SK-N-SH (cell line): ENCODE measurements at regions not wholly inside any gene's neighbourhood (a gene's known extent, or its start where the extent isn't known, plus 50 kb on each side); places are given as distances from the start of the nearest gene placed in this dataset.
"Not testable (repeated sequence)": the region's sequence is repeated elsewhere in the genome, so short reads cannot be mapped to it uniquely, and the experiment has no call there.

Experiments
- CTCF ChIA-PET: fragments of 300-600, 350-600 bp; formaldehyde crosslinking; extraction: SDS; loops from one replicate; lab custom pipeline; 2021; lab: Yijun Ruan, JAX
- POLR2A ChIA-PET: fragments of 350-600 bp; sonication (Branson Sonifier 250); formaldehyde crosslinking; extraction: SDS; loops from one replicate; lab custom pipeline; 2020; ENCODE audit warnings: antibody characterized with exemption, inconsistent platforms; lab: Yijun Ruan, JAX
- DNase-seq: peaks from one replicate; pipeline ENCODE4 v3.0.0; 2012
- H2AFZ ChIP-seq: fragments of 200-600 bp; sonication (generic); 2 replicates; pipeline ENCODE4 v1.8.1; 2016; ENCODE audit warnings: antibody characterized with exemption, mild to moderate bottlenecking, low read depth
- H3F3A ChIP-seq: fragments of 200-600 bp; sonication (generic); replicated peaks from 2 replicates; pipeline ENCODE3; 2016; ENCODE audit warnings: antibody characterized with exemption, mild to moderate bottlenecking; ENCODE audit not compliant: insufficient read depth
- H3K27ac ChIP-seq, 2 experiments: fragments of 200-500 bp in 1 of 2; fragments of 200-600 bp in 1 of 2; sonication (Bioruptor generic) in 1 of 2; sonication (generic), shearing (Covaris generic) in 1 of 2; 2 replicates each; pipeline versions ENCODE4 v1.5.1 to v1.6.1; 2014 to 2016; ENCODE audit warnings: low read depth in 2 of 2, inconsistent platforms in 1 of 2, low read length in 1 of 2, mild to moderate bottlenecking in 1 of 2, mixed read lengths in 1 of 2
- H3K27me3 ChIP-seq: fragments of 200-600 bp; sonication (generic), shearing (Covaris generic); 2 replicates; pipeline ENCODE4 v1.6.1; 2016; ENCODE audit warnings: mixed run types; ENCODE audit not compliant: insufficient read depth
- H3K36me3 ChIP-seq, 2 experiments: fragments of 200-500 bp in 1 of 2; fragments of 200-600 bp in 1 of 2; sonication (Bioruptor generic) in 1 of 2; sonication (generic) in 1 of 2; replicated peaks in 1 of 2; 2 replicates each; pipeline versions ENCODE3 to v1.5.1; 2014 to 2016; ENCODE audit warnings: low read length in 1 of 2, mild to moderate bottlenecking in 1 of 2; ENCODE audit not compliant: insufficient read depth in 2 of 2, control insufficient read depth in 1 of 2
- H3K4me1 ChIP-seq, 2 experiments: fragments of 200-500 bp in 1 of 2; fragments of 200-600 bp in 1 of 2; sonication (Bioruptor generic) in 1 of 2; sonication (generic), shearing (Covaris generic) in 1 of 2; 2 replicates each; pipeline versions ENCODE4 v1.5.1 to v1.6.1; 2014 to 2016; ENCODE audit warnings: low read depth in 1 of 2, low read length in 1 of 2, mixed run types in 1 of 2; ENCODE audit not compliant: insufficient read depth in 2 of 2, control insufficient read depth in 1 of 2
- H3K4me2 ChIP-seq: fragments of 200-600 bp; sonication (generic), shearing (Covaris generic); 2 replicates; pipeline ENCODE4 v1.6.1; 2017; ENCODE audit warnings: mixed run types
- H3K4me3 ChIP-seq, 2 experiments: fragments of 200-500 bp in 1 of 2; fragments of 200-600 bp in 1 of 2; sonication (Bioruptor generic) in 1 of 2; sonication (generic), shearing (Covaris generic) in 1 of 2; 2 replicates each; pipeline versions ENCODE4 v1.5.1 to v1.8.1; 2014 to 2016; ENCODE audit warnings: low read depth in 2 of 2, inconsistent platforms in 1 of 2, low read length in 1 of 2, mild to moderate bottlenecking in 1 of 2, mixed read lengths in 1 of 2, moderate library complexity in 1 of 2
- H3K79me2 ChIP-seq: fragments of 200-600 bp; sonication (generic); 2 replicates; pipeline ENCODE4 v1.8.1; 2017; ENCODE audit warnings: mild to moderate bottlenecking; ENCODE audit not compliant: insufficient read depth
- H3K9ac ChIP-seq: fragments of 200-600 bp; sonication (generic); 2 replicates; pipeline ENCODE4 v1.6.1; 2017; ENCODE audit warnings: mixed run types
- H3K9me2 ChIP-seq: fragments of 200-600 bp; sonication (generic); 2 replicates; pipeline ENCODE4 v1.6.1; 2017; ENCODE audit warnings: mixed run types
- H3K9me3 ChIP-seq: fragments of 200-600 bp; sonication (generic); 2 replicates; pipeline ENCODE4 v1.6.1; 2017; ENCODE audit warnings: mixed run types, mild to moderate bottlenecking, moderate library complexity
- H4K20me1 ChIP-seq: fragments of 200-600 bp; sonication (generic); 2 replicates; pipeline ENCODE4 v1.6.1; 2017; ENCODE audit warnings: mild to moderate bottlenecking, mixed run types; ENCODE audit not compliant: insufficient read depth
- ELF1 ChIP-seq: IDR thresholded peaks from 2 replicates; pipeline ENCODE4 v1.4.0; 2012
- EP300 ChIP-seq, 2 experiments: IDR thresholded peaks; 2 replicates each; pipeline versions ENCODE4 v1.4.0 to v1.6.1; 2012; ENCODE audit warnings: borderline replicate concordance in 1 of 2, low read depth in 1 of 2, low read length in 1 of 2
- GABPA ChIP-seq: IDR thresholded peaks from 2 replicates; pipeline ENCODE4 v1.4.0; 2012; ENCODE audit warnings: low read depth, mild to moderate bottlenecking
- GATA2 ChIP-seq: sonication (generic); formaldehyde crosslinking; IDR thresholded peaks from 2 replicates; pipeline ENCODE4 v1.5.0; 2020; ENCODE audit warnings: mild to moderate bottlenecking, missing genetic modification reagents
- IRF3 ChIP-seq: fragments of 150-350 bp; IDR thresholded peaks from 2 replicates; pipeline ENCODE4 v1.6.1; 2016; ENCODE audit warnings: mild to moderate bottlenecking, low read depth, low read length
- MXI1 ChIP-seq: IDR thresholded peaks from 2 replicates; pipeline ENCODE4 v1.6.1; 2012; ENCODE audit warnings: mild to moderate bottlenecking, low read depth, low read length, improper control_type of control experiment
- PBX3 ChIP-seq: IDR thresholded peaks from 2 replicates; pipeline ENCODE4; 2012
- REST ChIP-seq: IDR thresholded peaks from 2 replicates; pipeline ENCODE4 v1.6.1; 2012; ENCODE audit warnings: mild to moderate bottlenecking, low read depth, low read length, moderate library complexity
- RXRA ChIP-seq: IDR thresholded peaks from 2 replicates; pipeline ENCODE4 v1.4.0; 2012; ENCODE audit warnings: low read depth, mild to moderate bottlenecking, borderline replicate concordance
- TAF1 ChIP-seq: IDR thresholded peaks from 2 replicates; pipeline ENCODE4 v1.6.1; 2012; ENCODE audit warnings: low read depth, mild to moderate bottlenecking, low read length, moderate library complexity, borderline replicate concordance
- TCF12 ChIP-seq: IDR thresholded peaks from 2 replicates; pipeline ENCODE4 v1.4.0; 2012
- WGBS: methylation state at CpG from one replicate; pipeline ENCODE4 v1.1.6; 2017; ENCODE audit warnings: low lambda C conversion rate; 5-methylcytosine and 5-hydroxymethylcytosine counted together

GRCh38 chr4:127463883-127464282 is 168.9 kb upstream of the INTU start (continued):
- TF ChIP-seq REST (no peak), ELF1 (no peak), TAF1 (no peak), EP300 (IDR thresholded peaks at IDR 0.05; ENCODE audit: borderline replicate concordance in 1 of 2, low read depth in 1 of 2, low read length in 1 of 2) (no peak), MXI1 (no peak)
- TF ChIP-seq, all 33 proteins: peak for 0

GRCh38 chr4:127469542-127469941 is 163.2 kb upstream of the INTU start:
- no peak for TF ChIP-seq GABPA
- no peak for TF ChIP-seq PBX3
- no peak for TF ChIP-seq RXRA
- H3K36me3 ChIP-seq: no peaks in the 10 kb centered on the region
- no peaks in the 10 kb centered on the region for H4K20me1 ChIP-seq
- H3K27ac ChIP-seq: no peak overlapping the region
- H3K4me2 ChIP-seq: no peak overlapping the region
- H3K79me2 ChIP-seq: no peaks in the 10 kb centered on the region
- no peaks in the 10 kb centered on the region for H3K9me2 ChIP-seq
- no peak for DNase-seq
- H2AFZ ChIP-seq: no peak overlapping the region
- H3K4me3 ChIP-seq: no peak overlapping the region
- ChIA-PET POLR2A (no interaction called here), CTCF (no interaction called here)
- 55% methylated on average over 1 of the region's 1 CpG for WGBS
- H3F3A ChIP-seq: no peaks in the 10 kb centered on the region
- H3K9ac ChIP-seq: no peak overlapping the region
- H3K27me3 ChIP-seq: no peaks in the 10 kb centered on the region
- no peaks in the 10 kb centered on the region for H3K9me3 ChIP-seq
- H3K4me1 ChIP-seq: no peaks in the 10 kb centered on the region

- H3F3A ChIP-seq: no peaks in the 10 kb centered on the region
- H3K9me2 ChIP-seq: no peaks in the 10 kb centered on the region
- no peaks in the 10 kb centered on the region for H3K9me3 ChIP-seq
- H3K36me3 ChIP-seq: no peaks in the 10 kb centered on the region
- no peak overlapping the region for H3K4me3 ChIP-seq
- no peaks in the 10 kb centered on the region for H3K79me2 ChIP-seq
- CTCF ChIA-PET: no interaction called here
- DNase-seq: no peak
- no peak overlapping the region for H3K27ac ChIP-seq
- no peak overlapping the region for H2AFZ ChIP-seq
- WGBS: 73% methylated on average over 31 of the region's 31 CpGs
- TF ChIP-seq TCF12: no peak
- TF ChIP-seq IRF3: no peak
- no peak for TF ChIP-seq GATA2 (CRISPR knock-in tag)
- no peaks in the 10 kb centered on the region for H4K20me1 ChIP-seq
- no peaks in the 10 kb centered on the region for H3K27me3 ChIP-seq
- POLR2A ChIA-PET: no interaction called here
- no peak overlapping the region for H3K4me2 ChIP-seq
- no peak overlapping the region for H3K9ac ChIP-seq
- no peaks in the 10 kb centered on the region for H3K4me1 ChIP-seq
Measured at GRCh38 chr4:127469959-127470809, 162.6 kb upstream of the INTU start.

- H3K27me3 ChIP-seq, H3K4me2 ChIP-seq, H3K27ac ChIP-seq, H3F3A ChIP-seq, H3K79me2 ChIP-seq, H4K20me1 ChIP-seq, H2AFZ ChIP-seq, H3K9ac ChIP-seq, H3K4me3 ChIP-seq, POLR2A ChIA-PET, DNase-seq, H3K9me3 ChIP-seq, H3K36me3 ChIP-seq, H3K9me2 ChIP-seq, H3K4me1 ChIP-seq: not testable (repeated sequence)
- WGBS: 78% methylated on average over 3 of the region's 3 CpGs
- CTCF ChIA-PET: interaction anchor here (0.6 to 1.1 kb wide), 9 partner anchors 12 to 886 kb away, joined by 3 to 5 read pairs (median 4); no protein-coding TSS in a partner anchor
Measured at GRCh38 chr4:127478271-127478670, 154.5 kb upstream of the INTU start.
